HUES48 (cell line): ENCODE measurements at regions not wholly inside any gene's neighbourhood (a gene's known extent, or its start where the extent isn't known, plus 50 kb on each side); places are given as distances from the start of the nearest gene placed in this dataset.

Experiments used
- H3K27ac ChIP-seq: one replicate; pipeline ENCODE4 v1.7.0; 2013; ENCODE audit warnings: low read depth, low read length, inconsistent platforms
- H3K27me3 ChIP-seq: 2 replicates; pipeline ENCODE4 v1.6.1; 2013; ENCODE audit warnings: mild to moderate bottlenecking, low read length; ENCODE audit not compliant: control insufficient read depth, insufficient read depth
- H3K36me3 ChIP-seq: 2 replicates; pipeline ENCODE4 v1.6.1; 2013; ENCODE audit warnings: low read length; ENCODE audit not compliant: control insufficient read depth, insufficient read depth
- H3K4me1 ChIP-seq: 2 replicates; pipeline ENCODE4 v1.6.1; 2013; ENCODE audit warnings: mild to moderate bottlenecking, low read length; ENCODE audit not compliant: control insufficient read depth, insufficient read depth
- H3K4me3 ChIP-seq: 2 replicates; pipeline ENCODE4 v1.5.1; 2013; ENCODE audit warnings: mild to moderate bottlenecking, low read depth, low read length
- H3K9ac ChIP-seq: 2 replicates; pipeline ENCODE4 v1.6.1; 2013; ENCODE audit warnings: mild to moderate bottlenecking, low read depth, low read length, moderate library complexity
- H3K9me3 ChIP-seq: 2 replicates; pipeline ENCODE4 v1.6.1; 2013; ENCODE audit warnings: low read length; ENCODE audit not compliant: control insufficient read depth, insufficient read depth

DNA sequence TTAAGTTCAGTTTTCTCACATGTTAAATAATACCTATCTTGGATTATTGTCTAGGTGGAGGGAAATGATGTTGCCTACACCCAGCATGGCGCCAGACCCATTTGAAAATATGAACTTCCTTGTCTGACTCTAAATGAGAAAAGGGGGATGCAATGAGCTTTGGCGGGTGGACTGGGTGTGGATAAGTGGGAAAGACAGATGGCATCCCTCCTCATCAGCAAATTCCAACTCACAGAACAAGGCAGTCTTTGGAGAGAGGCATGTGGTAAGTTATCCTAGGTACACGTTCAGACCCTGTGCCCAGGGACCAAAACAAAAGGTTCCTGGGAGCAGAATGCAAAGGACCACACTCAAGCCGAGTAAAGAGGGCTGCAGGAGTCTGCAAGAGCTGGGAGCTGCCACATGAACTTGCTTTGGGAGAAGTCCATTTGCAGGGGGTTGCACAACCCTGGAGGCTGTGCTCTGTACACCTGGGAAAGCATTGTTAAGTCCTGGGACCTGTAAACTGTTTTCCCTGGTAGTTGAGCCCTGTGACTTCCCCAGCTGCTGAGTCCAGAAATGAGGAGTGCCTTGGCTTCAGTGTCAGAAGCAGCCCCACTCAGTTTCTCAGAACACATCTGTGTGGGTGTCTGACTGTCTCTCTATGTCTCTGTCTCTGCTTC is 102.3 kb upstream of the TPM1 start:
- Histone ChIP-seq H3K9me3 (no peaks in the 10 kb centered on the region), H3K4me3 (no peak overlapping the region), H3K27me3 (no peaks in the 10 kb centered on the region), H3K9ac (no peak overlapping the region), H3K36me3 (no peaks in the 10 kb centered on the region), H3K4me1 (peaks cover 10% of the 10 kb centered on the region; the same call in 1 of the 2 replicates), H3K27ac (no peak overlapping the region)

DNA sequence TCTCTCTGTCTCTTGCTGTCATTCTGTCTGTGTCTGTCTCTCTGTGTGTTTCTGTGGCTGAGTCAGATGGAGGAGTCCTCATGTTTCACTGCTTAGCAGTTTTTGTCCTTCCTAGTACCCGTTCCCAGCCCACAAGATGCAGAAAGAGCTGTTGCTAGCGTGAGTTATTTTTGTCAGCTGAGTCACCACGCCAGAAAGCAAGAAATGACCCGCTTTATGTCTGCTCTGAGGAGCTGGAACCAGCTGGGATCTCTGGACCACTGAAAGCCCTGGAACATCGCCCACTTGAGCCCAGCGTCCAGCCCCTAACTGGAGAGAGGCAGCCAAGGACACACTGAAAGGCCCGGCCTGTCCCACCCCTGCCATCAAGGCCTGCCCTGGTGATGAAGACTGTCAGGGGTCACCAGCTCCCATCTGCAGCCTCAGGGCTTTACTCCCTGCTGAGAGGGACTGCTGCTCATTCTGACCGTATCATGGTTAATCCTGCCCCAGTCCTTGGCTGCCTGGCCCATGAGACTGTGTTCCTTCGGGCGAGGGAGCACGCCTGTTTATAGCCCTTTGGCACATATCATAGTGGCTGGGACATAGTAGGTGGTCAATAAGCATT is 101.7 kb upstream of the TPM1 start:
- Histone ChIP-seq H3K27me3 (no peaks in the 10 kb centered on the region), H3K27ac (no peak overlapping the region), H3K4me1 (peaks cover 6% of the 10 kb centered on the region; the same call in 1 of the 2 replicates), H3K9ac (no peak overlapping the region), H3K9me3 (no peaks in the 10 kb centered on the region), H3K4me3 (no peak overlapping the region), H3K36me3 (no peaks in the 10 kb centered on the region)

- no peaks in the 10 kb centered on the region for H3K36me3 ChIP-seq
- H3K9me3 ChIP-seq, result no peaks in the 10 kb centered on the region
- no peaks in the 10 kb centered on the region for H3K27me3 ChIP-seq
- H3K27ac ChIP-seq, result no peak overlapping the region
- H3K4me1 ChIP-seq, result 0 out of 2 replicates have a peak, but pooled peaks cover 4% of the 10 kb centered on the region
- no peak overlapping the region for H3K9ac ChIP-seq
- H3K4me3 ChIP-seq, result no peak overlapping the region
Measured at GRCh38 chr15:62941699-62942098, 100.8 kb upstream of the TPM1 start.

DNA sequence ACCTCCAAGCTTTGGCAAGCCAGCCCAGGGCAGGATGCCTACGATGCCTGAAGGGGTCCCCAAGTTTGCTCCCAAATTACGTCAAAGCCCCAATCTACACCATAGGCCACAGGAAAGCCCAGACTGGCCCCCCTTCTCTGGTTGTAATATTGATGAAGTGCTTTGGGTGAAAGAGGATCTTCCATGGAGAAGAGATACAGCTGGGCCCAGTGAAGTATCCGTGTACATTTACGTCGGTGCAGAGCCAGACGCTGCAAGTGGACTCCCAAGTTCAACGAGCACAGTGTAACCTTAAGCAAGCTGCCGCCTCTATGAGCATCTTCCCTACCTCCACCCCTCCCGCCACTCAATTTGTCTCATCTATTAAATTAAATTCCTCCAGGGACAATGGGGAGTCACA is 100.1 kb upstream of the TPM1 start:
- no peaks in the 10 kb centered on the region for H3K36me3 ChIP-seq
- no peaks in the 10 kb centered on the region for H3K9me3 ChIP-seq
- H3K9ac ChIP-seq, result no peak overlapping the region
- 0 out of 2 replicates have a peak, but pooled peaks cover 4% of the 10 kb centered on the region for H3K4me1 ChIP-seq
- no peak overlapping the region for H3K27ac ChIP-seq
- H3K27me3 ChIP-seq, result no peaks in the 10 kb centered on the region
- H3K4me3 ChIP-seq, result no peak overlapping the region

GRCh38 chr15:62945063-62945462 is 97.5 kb upstream of the TPM1 start:
- Histone ChIP-seq H3K27ac (no peak overlapping the region), H3K27me3 (no peaks in the 10 kb centered on the region), H3K4me1 (0 out of 2 replicates have a peak, but pooled peaks cover 4% of the 10 kb centered on the region), H3K36me3 (no peaks in the 10 kb centered on the region), H3K4me3 (no peak overlapping the region), H3K9ac (no peak overlapping the region), H3K9me3 (no peaks in the 10 kb centered on the region)

DNA sequence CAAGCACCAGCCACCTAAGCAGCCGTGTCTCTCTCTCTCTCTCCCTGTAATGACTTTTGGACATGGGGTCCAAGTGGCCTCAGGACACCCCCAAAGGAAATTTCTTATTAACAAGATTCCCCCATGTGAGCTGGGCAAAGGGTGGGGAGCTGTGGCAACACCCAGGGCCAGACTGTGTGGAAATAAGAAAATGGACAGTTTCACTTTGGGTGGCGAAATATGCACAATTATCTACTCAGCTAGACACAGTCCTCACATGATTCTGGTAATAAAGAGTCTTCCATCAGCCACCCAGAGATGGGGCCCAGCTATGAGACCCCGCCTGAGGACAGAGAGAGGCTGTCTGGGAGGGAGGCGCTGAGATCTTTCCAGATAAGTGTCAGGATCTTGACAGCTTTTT is 96.8 kb upstream of the TPM1 start:
- H3K36me3 ChIP-seq, result no peaks in the 10 kb centered on the region
- no peak overlapping the region for H3K4me3 ChIP-seq
- no peak overlapping the region for H3K9ac ChIP-seq
- 0 out of 2 replicates have a peak, but pooled peaks cover 4% of the 10 kb centered on the region for H3K4me1 ChIP-seq
- H3K27ac ChIP-seq, result no peak overlapping the region
- no peaks in the 10 kb centered on the region for H3K27me3 ChIP-seq
- H3K9me3 ChIP-seq, result no peaks in the 10 kb centered on the region

DNA sequence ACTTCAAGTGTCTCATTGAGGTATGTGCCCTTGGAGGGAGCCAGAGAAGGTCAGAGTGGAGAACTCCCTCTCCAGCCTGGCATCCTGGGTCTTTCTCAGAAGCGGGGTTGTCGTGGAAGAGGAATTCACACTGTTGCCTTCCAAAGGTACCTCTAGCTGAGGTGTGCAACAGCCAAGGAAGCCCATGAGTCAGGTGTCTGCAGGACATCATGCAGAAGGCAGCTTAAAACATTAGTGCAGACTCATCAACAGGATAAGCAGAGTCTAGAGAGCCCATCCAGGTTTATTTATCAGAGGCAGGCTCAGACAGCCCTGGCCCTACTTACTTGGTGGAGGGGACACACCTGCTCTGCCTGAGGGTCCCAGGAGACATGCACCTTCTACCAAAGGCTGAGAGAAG is 95.6 kb upstream of the TPM1 start:
- no peaks in the 10 kb centered on the region for H3K4me1 ChIP-seq
- no peak overlapping the region for H3K27ac ChIP-seq
- H3K9me3 ChIP-seq, result no peaks in the 10 kb centered on the region
- H3K36me3 ChIP-seq, result no peaks in the 10 kb centered on the region
- no peak overlapping the region for H3K9ac ChIP-seq
- no peaks in the 10 kb centered on the region for H3K27me3 ChIP-seq
- no peak overlapping the region for H3K4me3 ChIP-seq

DNA sequence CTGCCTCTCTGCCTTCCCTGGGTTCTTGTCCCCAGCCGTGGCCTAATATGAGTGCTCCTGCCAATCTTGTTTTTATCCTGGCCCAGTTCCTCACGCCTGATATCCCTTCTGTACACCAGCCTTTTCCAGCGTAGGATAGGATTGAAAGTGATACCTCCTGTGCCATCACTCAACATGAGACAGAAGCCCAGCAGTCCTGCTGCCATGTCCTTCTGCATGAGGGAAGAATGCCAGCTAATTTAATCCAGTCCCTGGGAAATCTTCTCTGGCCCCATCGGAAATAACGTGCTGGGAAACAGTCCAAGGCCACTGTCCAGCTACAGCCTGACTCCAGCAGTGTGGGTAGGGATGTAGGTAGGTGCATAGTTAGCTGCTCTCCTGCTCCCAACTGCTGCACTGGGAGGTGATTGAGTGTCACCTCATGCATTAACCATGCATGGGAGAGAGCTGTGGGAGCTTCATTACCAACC is 92.0 kb upstream of the TPM1 start:
- Histone ChIP-seq H3K4me1 (no peaks in the 10 kb centered on the region), H3K27me3 (no peaks in the 10 kb centered on the region), H3K4me3 (no peak overlapping the region), H3K27ac (no peak overlapping the region), H3K9me3 (no peaks in the 10 kb centered on the region), H3K36me3 (no peaks in the 10 kb centered on the region), H3K9ac (no peak overlapping the region)

DNA sequence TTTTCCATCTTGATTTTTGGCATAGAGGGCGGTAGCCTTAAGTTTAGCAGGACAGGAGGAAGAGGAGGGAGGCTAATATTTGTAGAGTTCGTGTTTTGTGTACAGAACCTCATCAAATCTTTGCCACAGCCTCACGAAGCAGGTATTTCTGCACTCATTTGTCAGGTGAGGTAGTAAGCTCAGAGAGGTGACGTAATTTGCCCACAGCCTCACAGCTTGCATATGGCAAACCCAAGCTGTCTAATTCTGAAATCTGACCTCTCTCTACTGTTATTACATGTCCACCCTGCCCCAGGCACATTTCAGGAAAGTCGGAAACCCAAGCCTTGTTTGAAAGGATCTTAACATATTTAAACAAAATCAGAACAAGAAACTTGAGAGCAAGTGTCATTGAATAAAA is 91.1 kb upstream of the TPM1 start:
- H3K9me3 ChIP-seq, result no peaks in the 10 kb centered on the region
- no peak overlapping the region for H3K27ac ChIP-seq
- H3K4me1 ChIP-seq, result no peaks in the 10 kb centered on the region
- no peaks in the 10 kb centered on the region for H3K36me3 ChIP-seq
- H3K27me3 ChIP-seq, result no peaks in the 10 kb centered on the region
- H3K4me3 ChIP-seq, result no peak overlapping the region
- no peak overlapping the region for H3K9ac ChIP-seq

- no peaks in the 10 kb centered on the region for H3K4me1 ChIP-seq
- H3K27ac ChIP-seq, result no peak overlapping the region
- no peak overlapping the region for H3K9ac ChIP-seq
- no peaks in the 10 kb centered on the region for H3K36me3 ChIP-seq
- no peak overlapping the region for H3K4me3 ChIP-seq
- H3K9me3 ChIP-seq, result no peaks in the 10 kb centered on the region
- H3K27me3 ChIP-seq, result no peaks in the 10 kb centered on the region
Measured at GRCh38 chr15:62953021-62953420, 89.5 kb upstream of the TPM1 start.

DNA sequence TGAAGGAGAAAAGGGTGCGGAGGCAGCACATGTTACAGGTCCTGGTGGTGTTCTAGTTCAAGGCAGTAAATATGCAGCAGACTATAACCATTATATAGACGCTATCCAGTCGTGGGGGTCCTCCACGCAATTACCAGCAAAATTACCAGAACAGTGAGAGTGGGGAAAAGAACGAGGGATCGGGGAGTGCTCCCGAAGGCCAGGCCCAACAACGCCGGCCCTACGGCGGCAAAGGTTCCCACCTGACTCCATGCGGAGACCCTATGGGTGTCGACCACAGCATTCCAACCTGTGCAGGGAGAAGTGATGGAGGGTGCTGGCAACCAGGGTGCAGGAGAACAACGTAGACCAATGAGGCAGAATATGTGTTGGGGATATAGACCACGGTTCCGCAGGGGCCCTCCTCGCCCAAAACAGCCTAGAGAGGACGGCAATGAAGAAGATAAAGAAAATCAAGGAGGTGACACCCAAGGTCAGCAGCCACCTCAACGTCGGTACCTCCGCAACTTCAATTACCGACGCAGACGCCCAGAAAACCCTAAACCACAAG is 89.0 kb upstream of the TPM1 start:
- peaks cover 4% of the 10 kb centered on the region for H3K4me1 ChIP-seq
- H3K4me3 ChIP-seq, result no peak overlapping the region
- no peaks in the 10 kb centered on the region for H3K9me3 ChIP-seq
- no peaks in the 10 kb centered on the region for H3K27me3 ChIP-seq
- no peak overlapping the region for H3K27ac ChIP-seq
- H3K36me3 ChIP-seq, result no peaks in the 10 kb centered on the region
- H3K9ac ChIP-seq, result no peak overlapping the region
